ENCODE measurements at regions not wholly inside any gene's neighbourhood (a gene's known extent, or its start where the extent isn't known, plus 50 kb on each side); places are given as distances from the start of the nearest gene placed in this dataset.

- intact Hi-C loops (cut with DNase I; ENCODE audit: low total_unique reads) = no loop called here
- Histone ChIP-seq H3K27ac (no peak overlapping the region), H3K4me3 (no peak overlapping the region), H3K27me3 (no peaks in the 10 kb centered on the region), H3K36me3 (ENCODE audit: low read depth, missing control alignments) (no peaks in the 10 kb centered on the region), H3K9me3 (no peaks in the 10 kb centered on the region), H3K4me1 (no peaks in the 10 kb centered on the region)
- 54 to 58% methylated on average over 3 of the region's 3 CpGs for WGBS, 2 donors
- TF ChIP-seq POLR2A (IDR thresholded peaks at IDR 0.05) = no peak
- TF ChIP-seq, protein P1, sequence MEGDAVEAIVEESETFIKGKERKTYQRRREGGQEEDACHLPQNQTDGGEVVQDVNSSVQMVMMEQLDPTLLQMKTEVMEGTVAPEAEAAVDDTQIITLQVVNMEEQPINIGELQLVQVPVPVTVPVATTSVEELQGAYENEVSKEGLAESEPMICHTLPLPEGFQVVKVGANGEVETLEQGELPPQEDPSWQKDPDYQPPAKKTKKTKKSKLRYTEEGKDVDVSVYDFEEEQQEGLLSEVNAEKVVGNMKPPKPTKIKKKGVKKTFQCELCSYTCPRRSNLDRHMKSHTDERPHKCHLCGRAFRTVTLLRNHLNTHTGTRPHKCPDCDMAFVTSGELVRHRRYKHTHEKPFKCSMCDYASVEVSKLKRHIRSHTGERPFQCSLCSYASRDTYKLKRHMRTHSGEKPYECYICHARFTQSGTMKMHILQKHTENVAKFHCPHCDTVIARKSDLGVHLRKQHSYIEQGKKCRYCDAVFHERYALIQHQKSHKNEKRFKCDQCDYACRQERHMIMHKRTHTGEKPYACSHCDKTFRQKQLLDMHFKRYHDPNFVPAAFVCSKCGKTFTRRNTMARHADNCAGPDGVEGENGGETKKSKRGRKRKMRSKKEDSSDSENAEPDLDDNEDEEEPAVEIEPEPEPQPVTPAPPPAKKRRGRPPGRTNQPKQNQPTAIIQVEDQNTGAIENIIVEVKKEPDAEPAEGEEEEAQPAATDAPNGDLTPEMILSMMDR (IDR thresholded peaks at IDR 0.05) = no peak
- no peak for DNase-seq
Observed at GRCh38 chr4:169870507-169870906, 112.8 kb upstream of the HPF1 start.

- no peaks in the 10 kb centered on the region for H3K36me3 ChIP-seq (ENCODE audit: low read depth, missing control alignments)
- H3K27ac ChIP-seq = no peak overlapping the region
- no peak for TF ChIP-seq POLR2A (IDR thresholded peaks at IDR 0.05)
- TF ChIP-seq, protein P1 (IDR thresholded peaks at IDR 0.05) = no peak
- WGBS, 2 donors = 56 to 70% methylated on average over 5 of the region's 5 CpGs
- no peaks in the 10 kb centered on the region for H3K4me1 ChIP-seq
- DNase-seq = no peak
- intact Hi-C loops (cut with DNase I; ENCODE audit: low total_unique reads) = no loop called here
- no peak overlapping the region for H3K4me3 ChIP-seq
- H3K27me3 ChIP-seq = no peaks in the 10 kb centered on the region
- no peaks in the 10 kb centered on the region for H3K9me3 ChIP-seq
Observed at GRCh38 chr4:169869490-169869889, 111.7 kb upstream of the HPF1 start.

DNA sequence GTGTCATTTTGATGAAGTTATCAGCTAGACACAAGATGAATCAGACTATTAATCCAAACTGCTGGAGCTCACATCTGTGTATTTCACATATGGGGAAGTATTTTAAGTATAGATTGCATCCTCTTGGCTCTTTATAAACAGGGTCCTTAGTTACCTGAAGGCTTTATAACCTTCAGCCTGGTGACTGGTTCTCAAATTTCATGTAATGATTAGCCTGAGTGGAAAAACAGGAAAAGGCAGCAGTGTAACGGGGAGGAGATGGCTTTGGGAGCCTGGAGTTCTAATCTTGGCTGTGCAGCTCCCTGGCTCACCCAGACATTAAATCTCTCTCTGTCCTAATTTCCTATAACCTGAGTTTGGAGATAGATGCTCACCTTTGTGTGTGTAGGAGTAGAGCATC, 103.8 kb upstream of the HPF1 start:
- H3K4me3 ChIP-seq = no peak overlapping the region
- H3K36me3 ChIP-seq (ENCODE audit: low read depth, missing control alignments) = no peaks in the 10 kb centered on the region
- TF ChIP-seq, protein P1 (IDR thresholded peaks at IDR 0.05) = no peak
- no peak for TF ChIP-seq POLR2A (IDR thresholded peaks at IDR 0.05)
- no peaks in the 10 kb centered on the region for H3K9me3 ChIP-seq
- no peaks in the 10 kb centered on the region for H3K27me3 ChIP-seq
- no peak for DNase-seq
- no peaks in the 10 kb centered on the region for H3K4me1 ChIP-seq
- WGBS, 2 donors = 42 to 47% methylated on average over 1 of the region's 1 CpG
- intact Hi-C loops (cut with DNase I; ENCODE audit: low total_unique reads) = no loop called here
- H3K27ac ChIP-seq = no peak overlapping the region

DNA sequence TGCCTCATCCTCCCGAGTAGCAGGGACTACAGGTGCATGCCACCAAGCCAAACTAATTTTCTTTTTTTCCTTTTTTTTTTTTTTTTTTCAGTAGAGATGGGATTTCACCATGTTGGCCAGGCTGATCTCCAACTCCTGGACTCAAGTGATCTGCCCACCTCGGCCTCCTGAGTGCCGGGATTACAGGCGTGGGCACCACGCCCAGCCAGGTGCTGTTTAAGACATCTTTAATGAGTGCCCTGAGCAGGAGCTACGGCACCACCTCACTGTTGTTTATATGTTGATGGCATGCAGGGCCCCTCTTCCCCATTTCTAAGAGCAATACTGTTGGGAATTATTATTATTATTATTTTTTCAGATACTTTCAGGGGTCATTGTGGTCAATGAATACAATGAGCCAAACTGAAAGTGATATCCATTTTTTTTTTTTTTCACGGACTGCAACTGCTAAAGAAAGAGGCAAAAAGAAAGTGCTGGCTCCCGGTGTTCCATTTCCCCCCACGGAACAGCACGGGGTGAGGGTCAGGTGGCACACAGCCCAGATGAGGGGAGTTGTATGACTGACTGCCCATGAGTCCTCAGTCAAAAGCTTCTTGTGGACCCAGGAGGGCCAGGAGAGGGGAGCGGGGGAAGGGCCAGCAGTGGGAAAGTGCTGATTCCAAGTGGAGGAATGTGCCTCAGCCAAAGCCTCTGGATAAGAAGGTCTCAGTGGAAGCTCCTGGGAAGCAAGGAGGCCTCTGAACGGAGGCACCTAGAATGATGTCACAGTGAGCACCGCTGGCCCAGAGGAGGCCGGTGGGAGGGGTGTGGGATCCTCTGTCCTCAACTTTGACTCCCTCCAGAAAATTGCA, 101.8 kb upstream of the HPF1 start:
- Histone ChIP-seq H3K9me3 (no peaks in the 10 kb centered on the region), H3K27me3 (no peaks in the 10 kb centered on the region), H3K4me3 (no peak overlapping the region), H3K27ac (no peak overlapping the region), H3K36me3 (ENCODE audit: low read depth, missing control alignments) (no peaks in the 10 kb centered on the region), H3K4me1 (no peaks in the 10 kb centered on the region)
- DNase-seq = no peak
- 70 to 81% methylated on average over 13 to 14 of the region's 14 CpGs for WGBS, 2 donors
- TF ChIP-seq, protein P1 (IDR thresholded peaks at IDR 0.05) = no peak
- no peak for TF ChIP-seq POLR2A (IDR thresholded peaks at IDR 0.05)
- intact Hi-C loops (cut with DNase I; ENCODE audit: low total_unique reads) = no loop called here

DNA sequence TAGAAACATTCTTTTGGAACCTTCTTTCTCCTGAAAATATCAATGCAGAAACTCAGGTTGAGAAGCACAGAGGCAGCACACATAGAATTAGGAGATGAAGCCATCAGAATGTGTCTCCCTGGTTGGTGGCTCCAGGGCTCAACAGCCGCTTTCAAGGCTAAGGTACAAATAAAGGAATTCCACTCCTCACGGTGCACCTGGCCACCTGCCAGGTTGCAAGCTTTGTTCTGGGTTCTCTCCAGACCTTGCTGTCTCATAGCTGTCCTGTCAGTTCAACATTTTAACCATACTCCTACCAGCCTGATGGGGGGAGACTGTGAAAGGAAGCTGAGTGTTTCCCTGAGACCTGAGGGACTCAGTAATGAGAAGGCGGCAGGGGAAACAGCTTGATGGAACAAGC, 96.3 kb upstream of the HPF1 start:
- no peaks in the 10 kb centered on the region for H3K27me3 ChIP-seq
- no peak for DNase-seq
- H3K4me1 ChIP-seq = no peaks in the 10 kb centered on the region
- intact Hi-C loops (cut with DNase I; ENCODE audit: low total_unique reads) = no loop called here
- no peaks in the 10 kb centered on the region for H3K9me3 ChIP-seq
- H3K4me3 ChIP-seq = no peak overlapping the region
- H3K36me3 ChIP-seq (ENCODE audit: low read depth, missing control alignments) = no peaks in the 10 kb centered on the region
- TF ChIP-seq, protein P1 (IDR thresholded peaks at IDR 0.05) = no peak
- TF ChIP-seq POLR2A (IDR thresholded peaks at IDR 0.05) = no peak
- no peak overlapping the region for H3K27ac ChIP-seq
- 50 to 56% methylated on average over 3 of the region's 3 CpGs for WGBS, 2 donors
